Naive thymus-derived CD4-positive, alpha-beta T cell (primary cell): ENCODE measurements at regions not wholly inside any gene's neighbourhood (a gene's known extent, or its start where the extent isn't known, plus 50 kb on each side); places are given as distances from the start of the nearest gene placed in this dataset.
"Not testable (repeated sequence)": the region's sequence is repeated elsewhere in the genome, so short reads cannot be mapped to it uniquely, and the experiment has no call there.

Experiments used
- ATAC-seq: fragments of 150-1000 bp; cut with Tn5 transposase; 2 replicates; pipeline ENCODE4 v1.10.0; 2021; ENCODE audit warnings: mild to moderate bottlenecking, moderate library complexity
- CTCF ChIA-PET: fragments of 350-600 bp; sonication (Branson Sonifier 250); formaldehyde crosslinking; loops from one replicate; lab custom pipeline; 2021; ENCODE audit warnings: antibody characterized with exemption; lab: Charles Lee
- POLR2A ChIA-PET: fragments of 350-600 bp; sonication (Branson Sonifier 250); formaldehyde crosslinking; loops from one replicate; lab custom pipeline; 2021; ENCODE audit warnings: antibody characterized with exemption, inconsistent platforms; lab: Charles Lee
- DNase-seq, 9 donors: peaks; one replicate each; pipeline versions ENCODE4 v3.0.0 to v3.0.0-alpha.2; 2020 to 2022; ENCODE audit warnings: mixed read lengths in 1 of 9
- H3K27ac ChIP-seq: one replicate; pipeline ENCODE4 v1.7.0; 2013; ENCODE audit warnings: mild to moderate bottlenecking, low read depth, low read length, moderate library complexity
- H3K27me3 ChIP-seq, 2 donors: one replicate each; pipeline ENCODE4 v1.7.0; 2013; ENCODE audit warnings: low read length in 2 of 2, mild to moderate bottlenecking in 2 of 2, moderate library complexity in 2 of 2; ENCODE audit not compliant: control insufficient read depth in 2 of 2, insufficient read depth in 2 of 2
- H3K36me3 ChIP-seq, 3 experiments: 1 replicate in 2 of 3; 2 replicates in 1 of 3; pipeline ENCODE4 v1.7.0; 2013; ENCODE audit warnings: low read length in 3 of 3, mild to moderate bottlenecking in 3 of 3, moderate library complexity in 1 of 3; ENCODE audit not compliant: insufficient read depth in 3 of 3, control insufficient read depth in 2 of 3
- H3K4me1 ChIP-seq, 2 donors: one replicate each; pipeline ENCODE4 v1.7.0; 2013; ENCODE audit warnings: low read length in 2 of 2, mild to moderate bottlenecking in 2 of 2, moderate library complexity in 1 of 2; ENCODE audit not compliant: control insufficient read depth in 2 of 2, insufficient read depth in 2 of 2
- H3K4me3 ChIP-seq: 2 replicates; pipeline ENCODE4 v1.7.0; 2013; ENCODE audit warnings: mild to moderate bottlenecking, low read length
- H3K9me3 ChIP-seq, 3 experiments: 1 replicate in 2 of 3; 2 replicates in 1 of 3; pipeline ENCODE4 v1.7.0; 2013; ENCODE audit warnings: low read length in 3 of 3; ENCODE audit not compliant: control insufficient read depth in 2 of 3
- H3K27ac Mint-ChIP-seq, 9 donors: one replicate each; pipeline ENCODE4 v1.8.0; 2020 to 2022; ENCODE audit warnings: mixed read lengths in 9 of 9, mild to moderate bottlenecking in 8 of 9, moderate library complexity in 5 of 9, inconsistent platforms in 2 of 9
- H3K27me3 Mint-ChIP-seq, 5 donors: one replicate each; pipeline ENCODE4 v1.8.0; 2021 to 2022; ENCODE audit warnings: mixed read lengths in 5 of 5, mild to moderate bottlenecking in 1 of 5
- H3K36me3 Mint-ChIP-seq, 5 donors: one replicate each; pipeline ENCODE4 v1.8.0; 2020 to 2022; ENCODE audit warnings: mixed read lengths in 5 of 5, mild to moderate bottlenecking in 3 of 5, inconsistent platforms in 1 of 5
- H3K4me1 Mint-ChIP-seq, 7 donors: one replicate each; pipeline ENCODE4 v1.8.0; 2020 to 2022; ENCODE audit warnings: mixed read lengths in 7 of 7, mild to moderate bottlenecking in 3 of 7, inconsistent platforms in 1 of 7
- H3K4me3 Mint-ChIP-seq, 10 donors: one replicate each; pipeline ENCODE4 v1.8.0; 2020 to 2022; ENCODE audit warnings: mild to moderate bottlenecking in 10 of 10, mixed read lengths in 10 of 10, moderate library complexity in 6 of 10, inconsistent platforms in 2 of 10
- H3K9me3 Mint-ChIP-seq, 11 donors: one replicate each; pipeline ENCODE4 v1.8.0; 2020 to 2022; ENCODE audit warnings: mixed read lengths in 11 of 11, mild to moderate bottlenecking in 4 of 11, inconsistent platforms in 1 of 11, moderate library complexity in 1 of 11
- intact Hi-C, 2 donors: fragments of 100-400 bp; cut with micrococcal nuclease; formaldehyde crosslinking; loops; one replicate each; pipeline ENCODE4 v1.15.1; 2023

- H3K9me3 Mint-ChIP-seq, result peaks cover 0 to 4% (median 0%) of the 10 kb centered on the region in 11 donors
- Histone ChIP-seq H3K36me3 (no peaks in the 10 kb centered on the region), H3K9me3 (no peaks in the 10 kb centered on the region), H3K27me3 (no peaks in the 10 kb centered on the region), H3K4me1 (no peaks in the 10 kb centered on the region), H3K27ac (no peak overlapping the region), H3K4me3 (no peak overlapping the region)
- H3K4me3 Mint-ChIP-seq, result no peak overlapping the region
- H3K27me3 Mint-ChIP-seq, result peaks cover 0 to under 1% (median 0%) of the 10 kb centered on the region in 5 donors
- intact Hi-C loops, result no loop called here
- H3K36me3 Mint-ChIP-seq, result no peaks in the 10 kb centered on the region
- no peaks in the 10 kb centered on the region for H3K4me1 Mint-ChIP-seq
- no peak overlapping the region for H3K27ac Mint-ChIP-seq
- POLR2A ChIA-PET, result no interaction called here
- no peak for DNase-seq
- CTCF ChIA-PET, result no interaction called here
- ATAC-seq, result no peak
Measured at GRCh38 chr4:156116991-156117390, 163.3 kb upstream of the CTSO start.

- Mint-ChIP-seq H3K27me3 (peaks cover 0 to 3% (median 0%) of the 10 kb centered on the region in 5 donors), H3K4me3 (no peak overlapping the region), H3K4me1 (no peaks in the 10 kb centered on the region), H3K36me3 (no peaks in the 10 kb centered on the region), H3K9me3 (peaks cover 0 to 5% (median 0%) of the 10 kb centered on the region in 11 donors), H3K27ac (no peak overlapping the region)
- H3K27me3 ChIP-seq, result no peaks in the 10 kb centered on the region
- ATAC-seq, result no peak
- H3K36me3 ChIP-seq, result no peaks in the 10 kb centered on the region
- no peaks in the 10 kb centered on the region for H3K9me3 ChIP-seq
- no peaks in the 10 kb centered on the region for H3K4me1 ChIP-seq
- ChIA-PET POLR2A (no interaction called here), CTCF (no interaction called here)
- no peak overlapping the region for H3K27ac ChIP-seq
- no peak overlapping the region for H3K4me3 ChIP-seq
- DNase-seq, result no peak
- intact Hi-C loops, result no loop called here
Measured at GRCh38 chr4:156113138-156113765, 159.6 kb upstream of the CTSO start.

DNA sequence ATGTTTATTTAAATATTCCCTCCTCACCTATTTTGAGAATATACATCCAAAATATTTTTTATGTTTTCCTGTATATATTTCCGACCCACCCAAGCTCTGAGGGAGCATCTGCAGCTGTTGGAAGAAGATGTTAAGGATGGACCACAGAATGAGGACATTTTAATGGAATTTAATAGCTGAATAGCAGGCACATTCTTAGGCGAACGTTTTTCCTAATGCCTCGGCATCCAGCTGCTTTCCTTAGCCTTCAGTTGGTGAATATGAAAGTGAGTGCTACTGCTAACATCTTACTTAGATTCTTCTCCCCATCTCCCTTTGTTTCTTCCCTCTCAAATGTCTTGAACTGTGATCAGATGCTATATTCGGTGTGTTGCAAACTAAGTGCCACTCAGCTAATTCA, 158.0 kb upstream of the CTSO start:
- intact Hi-C loops, result no loop called here
- H3K27ac Mint-ChIP-seq, result peak overlapping the region in 1 of 9 donors; percentile 4
- Histone ChIP-seq H3K9me3 (no peaks in the 10 kb centered on the region), H3K36me3 (no peaks in the 10 kb centered on the region), H3K4me1 (no peaks in the 10 kb centered on the region), H3K27ac (no peak overlapping the region), H3K27me3 (no peaks in the 10 kb centered on the region), H3K4me3 (no peak overlapping the region)
- ChIA-PET CTCF (no interaction called here), POLR2A (no interaction called here)
- no peak overlapping the region for H3K4me3 Mint-ChIP-seq
- peaks cover 0 to 3% (median 0%) of the 10 kb centered on the region in 5 donors for H3K27me3 Mint-ChIP-seq
- H3K9me3 Mint-ChIP-seq, result peaks cover 0 to 7% (median 0%) of the 10 kb centered on the region in 11 donors
- no peaks in the 10 kb centered on the region for H3K4me1 Mint-ChIP-seq
- no peak for DNase-seq
- no peak for ATAC-seq
- no peaks in the 10 kb centered on the region for H3K36me3 Mint-ChIP-seq

DNA sequence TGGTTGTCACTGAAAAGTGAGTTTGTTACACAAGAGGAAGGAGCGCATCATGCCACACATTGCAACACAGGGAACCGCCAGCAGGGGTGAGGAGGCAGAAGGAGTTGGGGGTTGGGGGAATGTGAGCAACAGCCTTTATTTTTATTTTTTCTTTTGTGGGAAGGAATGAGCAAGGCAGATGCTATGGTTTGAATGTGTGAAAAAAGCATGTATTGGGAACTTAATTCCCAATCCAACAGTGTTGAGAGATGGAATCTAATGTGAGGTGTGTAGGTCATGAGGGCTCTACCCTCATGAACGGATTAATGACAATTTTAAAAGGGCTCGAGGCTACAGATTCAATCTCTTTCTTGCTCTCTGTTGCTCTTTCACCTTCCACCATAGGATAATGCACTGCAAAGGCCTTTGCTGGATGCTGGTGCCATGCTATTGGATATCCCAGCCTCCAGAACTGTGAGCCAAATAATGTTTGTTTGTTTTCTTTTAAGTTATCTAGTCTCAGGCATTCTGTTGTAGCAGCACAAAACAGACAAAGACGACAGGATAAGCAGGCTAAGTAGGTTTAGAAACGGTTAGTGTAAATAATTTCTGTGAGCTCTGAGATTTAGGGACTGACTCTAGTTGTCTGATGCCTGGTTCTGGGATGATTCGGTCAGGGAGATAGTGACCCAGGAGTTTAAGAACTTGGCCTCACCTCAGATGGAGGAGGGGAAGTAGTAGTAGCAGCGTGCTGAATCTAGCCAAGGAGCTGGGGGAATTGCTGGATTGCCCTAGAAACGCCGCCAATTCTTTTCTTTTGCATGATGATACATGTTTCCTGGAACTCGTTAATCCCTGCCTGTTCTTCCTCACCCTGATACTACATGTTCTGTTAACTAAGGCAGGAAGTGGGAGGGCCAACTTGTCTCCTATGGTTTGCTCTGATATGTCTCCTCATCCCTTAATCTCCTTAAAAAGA, 156.6 kb upstream of the CTSO start:
- H3K36me3 Mint-ChIP-seq, result no peaks in the 10 kb centered on the region
- POLR2A ChIA-PET, result no interaction called here

DNA sequence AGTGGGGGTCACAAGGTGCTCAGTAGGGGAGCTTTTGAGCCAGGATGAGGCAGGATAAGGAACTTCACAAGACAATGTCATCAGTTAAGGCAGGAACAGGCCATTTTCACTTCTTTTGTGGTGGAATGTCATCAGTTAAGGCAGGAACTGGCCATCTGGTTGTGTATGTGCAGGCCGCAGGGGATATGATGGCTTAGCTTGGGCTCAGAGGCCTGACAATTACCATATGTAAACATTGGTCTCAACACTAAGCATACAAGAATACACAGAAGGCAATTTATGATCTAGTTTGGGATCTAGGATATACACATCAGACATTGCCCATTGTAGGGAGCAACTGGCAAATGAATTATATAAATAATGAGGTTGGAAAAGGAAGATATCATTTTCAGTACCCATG, 155.4 kb upstream of the CTSO start:
- H3K36me3 Mint-ChIP-seq, H3K27me3 ChIP-seq, H3K36me3 ChIP-seq, H3K9me3 Mint-ChIP-seq, H3K4me3 ChIP-seq, POLR2A ChIA-PET, H3K4me1 ChIP-seq, ATAC-seq, H3K9me3 ChIP-seq, H3K4me3 Mint-ChIP-seq, H3K4me1 Mint-ChIP-seq, DNase-seq, CTCF ChIA-PET, H3K27me3 Mint-ChIP-seq, H3K27ac ChIP-seq, intact Hi-C loops, H3K27ac Mint-ChIP-seq: not testable (repeated sequence)

More for the DNA sequence above, 156.6 kb upstream of the CTSO start:
- Histone ChIP-seq H3K4me3 (no peak overlapping the region), H3K27ac (no peak overlapping the region), H3K9me3 (no peaks in the 10 kb centered on the region), H3K4me1 (no peaks in the 10 kb centered on the region), H3K36me3 (no peaks in the 10 kb centered on the region), H3K27me3 (no peaks in the 10 kb centered on the region)
- no peak overlapping the region for H3K4me3 Mint-ChIP-seq
- CTCF ChIA-PET, result interaction anchor here (0.6 kb wide), 1 partner anchor 13 kb away, joined by 3 read pairs; no protein-coding TSS in a partner anchor
- ATAC-seq, result no peak
- peaks cover 0 to 3% (median 0%) of the 10 kb centered on the region in 5 donors for H3K27me3 Mint-ChIP-seq
- no peaks in the 10 kb centered on the region for H3K4me1 Mint-ChIP-seq
- H3K27ac Mint-ChIP-seq, result no peak overlapping the region
- no peak for DNase-seq
- peaks cover 0 to 7% (median 0%) of the 10 kb centered on the region in 11 donors for H3K9me3 Mint-ChIP-seq
- intact Hi-C loops, result no loop called here

- Mint-ChIP-seq H3K27ac (no peak overlapping the region), H3K27me3 (peaks cover 0 to 7% (median 5%) of the 10 kb centered on the region in 5 donors), H3K4me3 (no peak overlapping the region), H3K4me1 (no peaks in the 10 kb centered on the region), H3K9me3 (peaks cover 0 to 8% (median 0%) of the 10 kb centered on the region in 11 donors), H3K36me3 (no peaks in the 10 kb centered on the region)
- Histone ChIP-seq H3K4me3 (no peak overlapping the region), H3K9me3 (no peaks in the 10 kb centered on the region), H3K4me1 (no peaks in the 10 kb centered on the region), H3K36me3 (no peaks in the 10 kb centered on the region), H3K27ac (no peak overlapping the region), H3K27me3 (no peaks in the 10 kb centered on the region)
- intact Hi-C loops, result no loop called here
- POLR2A ChIA-PET, result no interaction called here
- DNase-seq (no peak), ATAC-seq (no peak)
- CTCF ChIA-PET, result no interaction called here
Measured at GRCh38 chr4:156103311-156103710, 149.6 kb upstream of the CTSO start.
